PC-9 (cell line): ENCODE measurements at regions not wholly inside any gene's neighbourhood (a gene's known extent, or its start where the extent isn't known, plus 50 kb on each side); places are given as distances from the start of the nearest gene placed in this dataset.

Experiments
- BruUV-seq: library from RNA; stranded (reverse); fragments of 400-500 nt; replicated peaks from 2 replicates; lab custom pipeline; 2021; lab: Mats Ljungman, UMichigan
- CTCF ChIA-PET: fragments of 300-600 bp; sonication (Branson Sonifier 250); formaldehyde crosslinking; loops from one replicate; lab custom pipeline; 2022; ENCODE audit warnings: antibody characterized with exemption; lab: Charles Lee
- POLR2A ChIA-PET: fragments of 300-600 bp; sonication (Branson Sonifier 250); formaldehyde crosslinking; loops from one replicate; lab custom pipeline; 2022; ENCODE audit warnings: antibody characterized with exemption; ENCODE audit not compliant: unreplicated experiment; lab: Charles Lee
- DNase-seq, 2 experiments: peaks; one replicate each; pipeline versions ENCODE4 v3.0.0 to v3.0.0-alpha.2; 2015 to 2022; ENCODE audit warnings: mixed read lengths in 1 of 2
- H2AFZ ChIP-seq: fragments of 200-600 bp; sonication (generic); 2 replicates; pipeline ENCODE4 v1.8.1; 2017; ENCODE audit warnings: antibody characterized with exemption
- H3F3A ChIP-seq: fragments of 200-600 bp; sonication (generic); 2 replicates; pipeline ENCODE4 v1.8.1; 2017; ENCODE audit warnings: antibody characterized with exemption, mild to moderate bottlenecking, low read depth; ENCODE audit not compliant: insufficient read depth
- H3K27ac ChIP-seq: fragments of 200-600 bp; sonication (generic); 2 replicates; pipeline ENCODE4 v1.6.1; 2016; ENCODE audit warnings: mixed run types
- H3K27me3 ChIP-seq: fragments of 200-600 bp; sonication (generic); 2 replicates; pipeline ENCODE4 v1.6.1; 2016; ENCODE audit warnings: low read depth, mixed run types; ENCODE audit not compliant: insufficient read depth
- H3K36me3 ChIP-seq: fragments of 200-600 bp; sonication (generic); 2 replicates; pipeline ENCODE4 v1.6.1; 2016; ENCODE audit warnings: low read depth, mixed run types
- H3K4me1 ChIP-seq: fragments of 200-600 bp; sonication (generic); replicated peaks from 2 replicates; pipeline ENCODE4 v1.6.1; 2016; ENCODE audit warnings: mixed run types; ENCODE audit not compliant: insufficient read depth
- H3K4me2 ChIP-seq: fragments of 200-600 bp; sonication (generic); 2 replicates; pipeline ENCODE4 v1.6.1; 2017; ENCODE audit warnings: mixed run types
- H3K4me3 ChIP-seq: fragments of 200-600 bp; sonication (generic); 2 replicates; pipeline ENCODE4 v1.6.1; 2016; ENCODE audit warnings: mixed run types
- H3K79me2 ChIP-seq: fragments of 200-600 bp; sonication (generic); 2 replicates; pipeline ENCODE4 v1.6.1; 2017; ENCODE audit warnings: low read depth, mixed run types
- H3K9me2 ChIP-seq: fragments of 200-600 bp; sonication (generic); 2 replicates; pipeline ENCODE4 v1.8.1; 2017; ENCODE audit warnings: mild to moderate bottlenecking; ENCODE audit not compliant: insufficient read depth
- H3K9me3 ChIP-seq: fragments of 200-600 bp; sonication (generic); 2 replicates; pipeline ENCODE4 v1.8.1; 2016; ENCODE audit warnings: low read depth; ENCODE audit not compliant: insufficient read depth
- H4K20me1 ChIP-seq: fragments of 200-600 bp; sonication (generic); 2 replicates; pipeline ENCODE4 v1.8.1; 2017; ENCODE audit not compliant: insufficient read depth
- CTCF ChIP-seq: fragments of 200-600 bp; sonication (generic); conservative IDR thresholded peaks from 2 replicates; pipeline ENCODE4 v1.6.1; 2017; ENCODE audit warnings: mixed run types, antibody characterized with exemption, mild to moderate bottlenecking, moderate library complexity
- EZH2 ChIP-seq: fragments of 200-600 bp; sonication (generic); IDR thresholded peaks from 2 replicates; pipeline ENCODE4 v1.8.0; 2017; ENCODE audit warnings: antibody characterized with exemption, low read depth
- intact Hi-C: fragments of 100-400 bp; cut with micrococcal nuclease; formaldehyde crosslinking; loops from one replicate; pipeline ENCODE4 v1.10.0; 2022; ENCODE audit not compliant: unreplicated experiment

- no TSS peak for BruUV-seq
These were observed 108.7 kb upstream of the OTX2 start for GRCh38 chr14:56918849-56919574.

GRCh38 chr14:56905282-56905681 is 95.0 kb upstream of the OTX2 start:
- POLR2A ChIA-PET = no interaction called here
- Histone ChIP-seq H3K9me2 (no peaks in the 10 kb centered on the region), H3K4me1 (no peaks in the 10 kb centered on the region), H4K20me1 (no peaks in the 10 kb centered on the region), H3K79me2 (no peaks in the 10 kb centered on the region), H2AFZ (no peak overlapping the region), H3K4me3 (no peak overlapping the region), H3K27ac (no peak overlapping the region), H3K36me3 (no peaks in the 10 kb centered on the region), H3K4me2 (no peak overlapping the region), H3F3A (no peaks in the 10 kb centered on the region), H3K9me3 (no peaks in the 10 kb centered on the region), H3K27me3 (no peaks in the 10 kb centered on the region)
- CTCF ChIA-PET = no interaction called here
- no TSS peak for BruUV-seq
- no peak for DNase-seq
- intact Hi-C loops = no loop called here
- TF ChIP-seq CTCF (no peak), EZH2 (no peak)

More at GRCh38 chr14:56918849-56919574, 108.7 kb upstream of the OTX2 start:
- H3K27ac ChIP-seq = no peak overlapping the region
- H3K36me3 ChIP-seq = no peaks in the 10 kb centered on the region
- peaks cover 3% of the 10 kb centered on the region; the same call in 1 of the 2 replicates for H3K9me3 ChIP-seq
- intact Hi-C loops = no loop called here
- CTCF ChIA-PET = no interaction called here
- no peaks in the 10 kb centered on the region for H3K79me2 ChIP-seq
- no peaks in the 10 kb centered on the region for H3K4me1 ChIP-seq
- no peaks in the 10 kb centered on the region for H3F3A ChIP-seq
- H3K27me3 ChIP-seq = no peaks in the 10 kb centered on the region
- TF ChIP-seq CTCF (no peak), EZH2 (no peak)
- no peak overlapping the region for H3K4me3 ChIP-seq
- H2AFZ ChIP-seq = no peak overlapping the region
- no peaks in the 10 kb centered on the region for H4K20me1 ChIP-seq
- POLR2A ChIA-PET = no interaction called here
- H3K4me2 ChIP-seq = no peak overlapping the region
- no peaks in the 10 kb centered on the region for H3K9me2 ChIP-seq
- no peak for DNase-seq

GRCh38 chr14:56903304-56903969 is 93.2 kb upstream of the OTX2 start:
- H3K4me1 ChIP-seq = no peaks in the 10 kb centered on the region
- H3K27ac ChIP-seq = no peak overlapping the region
- no peaks in the 10 kb centered on the region for H3K9me3 ChIP-seq
- H2AFZ ChIP-seq = no peak overlapping the region
- TF ChIP-seq CTCF (no peak), EZH2 (no peak)
- CTCF ChIA-PET = no interaction called here
- no peaks in the 10 kb centered on the region for H3F3A ChIP-seq
- no peaks in the 10 kb centered on the region for H3K79me2 ChIP-seq
- intact Hi-C loops = no loop called here
- H3K9me2 ChIP-seq = no peaks in the 10 kb centered on the region
- no peaks in the 10 kb centered on the region for H3K36me3 ChIP-seq
- no peak for DNase-seq
- no peaks in the 10 kb centered on the region for H4K20me1 ChIP-seq
- no peaks in the 10 kb centered on the region for H3K27me3 ChIP-seq
- H3K4me2 ChIP-seq = no peak overlapping the region
- POLR2A ChIA-PET = interaction anchor here (0.6 kb wide), 1 partner anchor 301 kb away, joined by 6 read pairs; no protein-coding TSS in a partner anchor
- BruUV-seq = no TSS peak
- no peak overlapping the region for H3K4me3 ChIP-seq
